ENCODE measurements at regions not wholly inside any gene's neighbourhood (a gene's known extent, or its start where the extent isn't known, plus 50 kb on each side); places are given as distances from the start of the nearest gene placed in this dataset.
"Not testable (repeated sequence)": the region's sequence is repeated elsewhere in the genome, so short reads cannot be mapped to it uniquely, and the experiment has no call there.

DNA sequence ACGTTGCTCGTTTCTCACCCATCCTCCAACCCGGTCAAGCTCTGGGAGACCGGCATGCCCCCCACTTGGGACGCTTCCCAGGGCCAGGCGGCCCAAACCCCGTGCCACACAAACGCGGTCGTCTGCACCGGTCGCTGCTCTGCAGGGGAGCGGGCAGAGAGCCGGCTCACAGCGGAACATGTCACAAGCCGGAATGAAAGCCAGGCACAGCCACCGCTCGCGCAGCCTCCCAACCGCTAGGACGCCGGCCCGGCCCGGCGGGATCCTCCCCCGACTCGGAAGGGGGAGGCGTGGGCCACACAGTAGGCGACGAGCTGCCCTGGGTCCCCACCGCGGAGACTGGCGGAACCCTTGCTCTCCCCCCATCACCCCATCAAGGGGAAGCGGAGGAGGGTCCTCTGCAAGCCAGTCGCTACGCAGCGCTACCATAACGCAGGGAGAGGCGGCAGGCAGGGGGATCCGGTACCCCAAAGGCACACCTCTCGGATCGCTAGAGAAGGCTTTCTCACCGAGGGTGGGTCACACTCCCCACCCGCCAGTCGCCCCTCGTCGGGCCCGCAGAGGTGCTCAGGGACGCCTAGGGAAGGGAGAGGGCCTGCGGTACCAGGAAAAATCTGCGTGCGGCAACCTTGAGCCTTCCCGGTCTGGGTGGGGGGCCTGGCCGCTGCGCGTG is 768.4 kb upstream of the DEFB115 start:
- DNase-seq (ENCODE audit: low read depth), result no peak
- no peak overlapping the region for H3K4me3 ChIP-seq (ENCODE audit: low read depth, low read length)
- in situ Hi-C loops (cut with HindIII; ENCODE audit: low sequenced_read_pairs), result no loop called here
- TF ChIP-seq, protein P1, sequence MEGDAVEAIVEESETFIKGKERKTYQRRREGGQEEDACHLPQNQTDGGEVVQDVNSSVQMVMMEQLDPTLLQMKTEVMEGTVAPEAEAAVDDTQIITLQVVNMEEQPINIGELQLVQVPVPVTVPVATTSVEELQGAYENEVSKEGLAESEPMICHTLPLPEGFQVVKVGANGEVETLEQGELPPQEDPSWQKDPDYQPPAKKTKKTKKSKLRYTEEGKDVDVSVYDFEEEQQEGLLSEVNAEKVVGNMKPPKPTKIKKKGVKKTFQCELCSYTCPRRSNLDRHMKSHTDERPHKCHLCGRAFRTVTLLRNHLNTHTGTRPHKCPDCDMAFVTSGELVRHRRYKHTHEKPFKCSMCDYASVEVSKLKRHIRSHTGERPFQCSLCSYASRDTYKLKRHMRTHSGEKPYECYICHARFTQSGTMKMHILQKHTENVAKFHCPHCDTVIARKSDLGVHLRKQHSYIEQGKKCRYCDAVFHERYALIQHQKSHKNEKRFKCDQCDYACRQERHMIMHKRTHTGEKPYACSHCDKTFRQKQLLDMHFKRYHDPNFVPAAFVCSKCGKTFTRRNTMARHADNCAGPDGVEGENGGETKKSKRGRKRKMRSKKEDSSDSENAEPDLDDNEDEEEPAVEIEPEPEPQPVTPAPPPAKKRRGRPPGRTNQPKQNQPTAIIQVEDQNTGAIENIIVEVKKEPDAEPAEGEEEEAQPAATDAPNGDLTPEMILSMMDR (IDR thresholded peaks at IDR 0.05; ENCODE audit: low read depth, low read length, missing control alignments), result no peak

GRCh38 chr20:30489614-30490003 is 767.9 kb upstream of the DEFB115 start:
- H3K4me3 ChIP-seq (ENCODE audit: low read depth, low read length), result no peak overlapping the region
- TF ChIP-seq, protein P1 (IDR thresholded peaks at IDR 0.05; ENCODE audit: low read depth, low read length, missing control alignments), result no peak
- in situ Hi-C loops (cut with HindIII; ENCODE audit: low sequenced_read_pairs), result no loop called here
- DNase-seq (ENCODE audit: low read depth), result no peak

GRCh38 chr20:30491016-30491415 is 766.4 kb upstream of the DEFB115 start:
- in situ Hi-C loops (cut with HindIII; ENCODE audit: low sequenced_read_pairs), result no loop called here
- no peak overlapping the region for H3K4me3 ChIP-seq (ENCODE audit: low read depth, low read length)
- DNase-seq (ENCODE audit: low read depth), result no peak
- TF ChIP-seq, protein P1 (IDR thresholded peaks at IDR 0.05; ENCODE audit: low read depth, low read length, missing control alignments), result no peak

DNA sequence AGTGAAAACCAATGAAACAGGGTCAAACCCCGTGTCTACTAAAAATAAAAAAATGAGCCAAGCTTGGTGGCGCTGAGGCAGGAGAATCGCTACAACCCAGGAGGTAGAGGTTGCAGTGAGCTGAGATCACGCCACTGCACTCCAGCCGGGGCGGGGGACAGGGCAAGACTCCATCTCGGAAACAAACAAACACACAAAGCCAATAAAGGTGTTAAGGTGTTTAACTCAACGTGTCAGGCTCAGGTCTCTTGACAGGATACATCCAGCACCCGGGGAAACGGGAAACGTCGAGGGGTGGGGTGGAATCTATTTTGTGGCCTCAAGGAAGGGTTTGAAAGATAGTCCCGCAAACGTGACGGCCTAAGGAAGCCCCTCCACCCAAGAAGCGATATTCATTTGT is 760.8 kb upstream of the DEFB115 start:
- H3K4me3 ChIP-seq (ENCODE audit: low read depth, low read length); in situ Hi-C loops (cut with HindIII; ENCODE audit: low sequenced_read_pairs); DNase-seq (ENCODE audit: low read depth): not testable (repeated sequence)

GRCh38 chr20:30497191-30497590 is 760.3 kb upstream of the DEFB115 start:
- DNase-seq (ENCODE audit: low read depth); in situ Hi-C loops (cut with HindIII; ENCODE audit: low sequenced_read_pairs); H3K4me3 ChIP-seq (ENCODE audit: low read depth, low read length): not testable (repeated sequence)

DNA sequence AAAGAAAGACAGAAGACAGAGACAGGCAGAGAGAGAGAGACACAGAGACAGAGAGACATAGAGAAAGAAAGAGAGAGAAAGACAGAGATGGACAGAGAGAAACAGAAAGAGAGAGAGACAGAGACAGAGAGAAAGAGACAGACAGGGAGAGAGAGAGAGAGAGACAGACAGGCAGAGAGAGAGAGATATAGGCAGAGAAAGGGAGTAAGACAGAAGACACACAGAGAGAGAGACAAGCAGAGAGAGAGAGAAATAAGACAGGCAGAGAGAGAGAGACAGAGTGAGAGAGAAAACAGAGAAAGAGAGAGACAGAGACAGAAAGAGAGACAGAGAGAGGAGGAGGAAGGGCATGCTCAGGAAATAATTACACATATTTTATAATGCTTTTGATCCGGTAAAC is 758.3 kb upstream of the DEFB115 start:
- no peak for DNase-seq (ENCODE audit: low read depth)
- in situ Hi-C loops (cut with HindIII; ENCODE audit: low sequenced_read_pairs), result no loop called here
- no peak overlapping the region for H3K4me3 ChIP-seq (ENCODE audit: low read depth, low read length)
- TF ChIP-seq, protein P1 (IDR thresholded peaks at IDR 0.05; ENCODE audit: low read depth, low read length, missing control alignments), result no peak

- H3K4me3 ChIP-seq (ENCODE audit: low read depth, low read length); DNase-seq (ENCODE audit: low read depth); in situ Hi-C loops (cut with HindIII; ENCODE audit: low sequenced_read_pairs): not testable (repeated sequence)
Observed at GRCh38 chr20:30499716-30500446, 757.6 kb upstream of the DEFB115 start.

DNA sequence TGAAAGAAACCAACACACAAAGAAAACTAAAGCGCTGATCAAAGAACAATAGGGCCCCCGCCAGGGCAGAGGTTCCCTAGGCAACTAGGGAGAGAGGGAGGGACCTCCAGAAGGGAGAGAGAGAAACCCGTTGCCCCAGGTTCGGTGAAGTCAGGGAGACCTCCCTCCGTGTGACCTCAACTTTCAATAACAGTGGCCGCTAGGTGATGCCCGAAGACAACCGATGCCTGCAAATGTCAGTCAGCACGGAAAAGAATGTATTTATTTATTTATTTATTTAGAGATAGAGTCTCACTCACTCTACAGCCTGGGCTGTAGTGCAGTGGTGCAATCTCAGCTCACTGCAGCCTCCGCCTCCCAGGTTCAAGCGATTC is 757.0 kb upstream of the DEFB115 start:
- H3K4me3 ChIP-seq (ENCODE audit: low read depth, low read length); DNase-seq (ENCODE audit: low read depth); in situ Hi-C loops (cut with HindIII; ENCODE audit: low sequenced_read_pairs): not testable (repeated sequence)
